HG02885 (cell line): ENCODE measurements at regions not wholly inside any gene's neighbourhood (a gene's known extent, or its start where the extent isn't known, plus 50 kb on each side); places are given as distances from the start of the nearest gene placed in this dataset.
"Not testable (repeated sequence)": the region's sequence is repeated elsewhere in the genome, so short reads cannot be mapped to it uniquely, and the experiment has no call there.

Experiments
- ATAC-seq: cut with Tn5 transposase; IDR thresholded peaks from one replicate; pipeline ENCODE4 v1.9.1; 2021; ENCODE audit warnings: mild to moderate bottlenecking; ENCODE audit not compliant: unreplicated experiment, poor library complexity

DNA sequence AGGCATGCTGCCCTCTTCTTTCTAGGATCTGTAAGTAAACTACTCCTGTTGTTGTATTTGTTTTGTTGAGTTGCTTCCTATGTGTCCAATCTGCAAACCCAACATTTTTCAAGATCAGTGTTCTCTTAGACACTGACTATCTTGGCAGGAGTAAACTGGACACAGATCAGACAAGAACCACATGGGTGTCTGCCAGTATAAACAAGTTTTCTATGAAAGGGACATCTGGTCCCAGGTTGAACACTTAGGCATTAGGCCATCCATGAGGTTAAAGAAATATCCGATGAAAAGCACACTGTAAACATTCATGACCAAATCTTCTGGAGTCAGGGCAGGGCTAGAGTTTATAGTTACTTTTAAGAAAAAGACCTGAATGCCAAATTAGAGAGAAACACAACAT, 441.8 kb downstream of the NYAP2 start:
- ATAC-seq = no peak

- no peak for ATAC-seq
Measured at GRCh38 chr2:225837328-225837727, 437.8 kb downstream of the NYAP2 start.

GRCh38 chr2:225824748-225825449, 425.4 kb downstream of the NYAP2 start:
- no peak for ATAC-seq

- no peak for ATAC-seq
Measured at GRCh38 chr2:225821351-225821750, 421.8 kb downstream of the NYAP2 start.

GRCh38 chr2:225820826-225821225, 421.3 kb downstream of the NYAP2 start:
- no peak for ATAC-seq

DNA sequence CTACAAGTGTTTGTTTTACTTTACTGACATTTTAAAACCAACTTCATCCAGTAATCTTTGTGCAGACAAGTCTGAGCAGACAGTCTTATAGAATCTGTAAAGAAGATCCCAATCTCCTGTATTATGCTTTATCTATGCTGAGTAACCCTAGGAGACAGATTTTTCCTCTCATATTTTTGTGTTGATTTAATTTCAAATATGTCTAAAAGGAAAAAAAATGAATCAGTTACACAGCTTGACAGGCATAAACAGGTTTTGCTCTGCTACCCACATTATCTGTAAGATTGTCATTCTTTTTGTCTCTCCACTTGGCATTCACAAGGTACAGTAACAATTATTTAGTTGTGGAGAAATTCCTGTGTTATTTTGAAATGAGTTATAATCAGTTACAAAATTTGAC, 415.0 kb downstream of the NYAP2 start:
- ATAC-seq = no peak

- ATAC-seq = no peak
Measured at GRCh38 chr2:225806105-225806504, 406.6 kb downstream of the NYAP2 start.

GRCh38 chr2:225802076-225802475, 402.6 kb downstream of the NYAP2 start:
- not testable (repeated sequence) for ATAC-seq

DNA sequence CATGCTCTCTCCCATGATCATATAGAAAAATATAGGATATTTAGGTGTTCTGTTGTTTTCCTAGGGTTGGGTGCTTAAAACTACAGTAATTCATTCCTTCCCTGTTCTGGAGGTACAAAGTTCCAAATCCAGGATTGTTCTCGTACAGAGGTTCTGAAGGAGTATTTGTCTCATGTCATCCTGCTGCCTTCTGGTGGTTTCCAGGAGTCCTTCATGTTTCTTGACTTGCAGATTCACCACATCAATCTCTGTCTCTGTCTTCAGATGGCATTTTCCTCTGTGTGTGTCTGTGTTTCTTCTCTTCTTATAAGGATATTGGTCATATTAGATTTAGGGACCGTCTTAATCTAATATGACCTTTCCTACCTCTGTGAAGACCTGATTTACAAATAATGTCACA, 397.9 kb downstream of the NYAP2 start:
- ATAC-seq = no peak

DNA sequence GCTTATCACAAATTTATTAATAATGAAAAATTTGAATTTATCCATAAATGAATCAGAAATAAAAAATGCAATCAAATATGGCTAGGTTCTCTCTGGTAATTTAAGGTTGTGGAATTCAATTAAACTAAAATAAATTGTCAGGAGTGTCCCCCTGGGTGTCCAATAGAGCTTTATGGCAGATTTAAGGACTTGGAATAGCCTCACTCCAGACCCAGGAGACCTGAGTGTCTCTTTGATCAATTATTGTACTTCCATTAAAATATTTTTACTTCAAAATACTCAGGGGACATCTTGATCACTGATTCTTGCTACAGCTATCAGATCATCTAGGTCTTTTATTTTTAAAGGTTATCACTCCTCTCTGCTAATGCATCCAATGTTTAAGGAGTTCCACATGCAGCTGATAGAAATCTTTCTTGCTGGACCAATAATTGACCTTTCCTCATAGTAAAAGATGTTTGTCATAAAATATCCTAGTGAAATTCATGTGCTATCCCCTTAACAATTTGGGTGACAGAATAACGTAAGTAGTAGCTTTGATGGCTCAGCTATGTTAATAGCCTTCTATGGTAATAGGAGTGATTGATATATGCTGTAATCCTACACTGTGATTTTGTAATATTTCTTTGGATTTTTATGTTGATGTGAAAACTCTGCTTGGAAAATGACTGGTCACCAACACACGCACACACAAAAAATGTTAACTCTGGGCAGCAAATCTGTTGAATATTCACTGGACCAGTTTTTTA, 395.3 kb downstream of the NYAP2 start:
- ATAC-seq = no peak

- no peak for ATAC-seq
Measured at GRCh38 chr2:225793736-225794550, 394.4 kb downstream of the NYAP2 start.

DNA sequence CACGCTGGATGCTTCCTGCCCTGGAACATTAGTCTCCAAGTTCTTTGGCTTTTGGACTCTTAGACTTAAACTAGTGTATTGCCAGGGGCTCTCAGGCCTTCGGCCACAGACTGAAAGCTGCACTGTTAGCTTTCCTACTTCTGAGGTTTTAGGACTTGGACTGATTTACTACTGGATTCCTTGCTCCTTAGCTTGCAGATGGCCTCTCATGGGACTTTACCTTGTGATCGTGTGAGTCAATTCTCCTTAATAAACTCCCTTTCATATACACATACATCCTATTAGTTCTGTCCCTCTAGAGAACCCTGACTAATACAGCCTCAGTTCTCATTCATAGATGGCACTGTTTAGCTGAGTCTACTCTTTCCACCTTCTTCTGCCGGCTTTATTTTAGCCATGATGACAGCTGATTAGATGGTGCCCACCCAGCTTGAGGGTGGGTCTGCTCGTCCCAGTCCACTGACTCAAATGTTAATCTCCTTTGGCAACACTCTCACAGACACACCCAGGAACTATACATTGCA, 389.1 kb downstream of the NYAP2 start:
- no peak for ATAC-seq

DNA sequence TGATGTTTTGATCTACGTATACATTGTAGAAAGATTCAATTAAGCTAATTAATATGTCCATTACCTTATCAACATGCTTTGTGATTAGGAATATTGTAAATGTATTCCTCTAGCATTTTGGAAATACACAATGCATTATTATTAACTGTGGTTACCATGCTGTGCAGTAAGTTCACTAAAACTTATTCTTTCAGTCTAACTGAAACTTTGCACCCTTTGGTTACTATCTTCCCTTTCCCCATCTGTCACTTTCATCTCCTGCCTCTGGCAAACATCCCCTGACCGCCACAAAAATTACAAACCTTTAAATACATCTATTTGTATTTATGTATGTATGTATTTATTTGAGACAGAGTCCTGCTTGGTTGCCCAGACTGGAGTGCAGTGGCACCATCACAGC, 388.0 kb downstream of the NYAP2 start:
- no peak for ATAC-seq

DNA sequence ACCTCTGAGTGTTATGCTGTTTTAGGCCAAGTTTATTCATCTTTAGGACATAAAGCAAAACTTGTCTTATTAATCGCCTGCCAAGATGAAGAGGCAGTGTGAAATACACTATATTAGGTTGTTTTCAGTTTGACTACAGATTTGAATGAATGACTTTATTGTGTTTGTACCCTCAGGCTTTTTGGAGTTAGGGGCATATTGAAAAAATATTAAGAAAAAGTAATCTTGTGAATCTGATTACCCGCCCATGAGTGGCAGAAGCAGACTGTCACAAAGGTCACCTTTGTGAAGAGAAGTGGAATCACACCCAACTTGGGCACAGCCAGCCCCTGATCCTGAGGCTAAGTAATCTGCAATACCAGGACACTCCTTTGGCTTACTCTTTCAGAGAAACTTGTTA, 382.5 kb downstream of the NYAP2 start:
- no peak for ATAC-seq

GRCh38 chr2:225781145-225781544, 381.6 kb downstream of the NYAP2 start:
- no peak for ATAC-seq

GRCh38 chr2:225779829-225780228, 380.3 kb downstream of the NYAP2 start:
- ATAC-seq = no peak

GRCh38 chr2:225773148-225773547, 373.6 kb downstream of the NYAP2 start:
- no peak for ATAC-seq

DNA sequence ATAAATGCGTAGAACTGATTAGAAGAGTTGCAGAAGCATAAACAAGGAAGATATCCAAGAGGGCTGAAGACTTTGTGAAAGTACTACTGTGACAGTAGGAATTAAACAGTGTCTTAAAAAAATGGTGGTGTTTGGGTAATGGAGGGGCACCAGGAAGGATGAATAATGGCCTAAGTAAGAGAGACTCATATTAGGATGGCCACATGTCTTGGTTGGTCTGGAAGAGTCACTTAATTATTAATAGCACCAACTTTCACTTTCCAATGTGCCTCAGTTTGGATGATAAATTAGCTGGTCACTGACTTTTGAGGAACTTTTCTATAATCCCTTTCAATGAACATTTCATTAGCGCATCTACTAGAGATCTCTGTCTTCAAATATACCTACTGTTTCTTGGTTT, 372.2 kb downstream of the NYAP2 start:
- ATAC-seq = no peak

GRCh38 chr2:225768741-225769140, 369.2 kb downstream of the NYAP2 start:
- ATAC-seq = no peak

- no peak for ATAC-seq
Measured at GRCh38 chr2:225766431-225766830, 366.9 kb downstream of the NYAP2 start.

DNA sequence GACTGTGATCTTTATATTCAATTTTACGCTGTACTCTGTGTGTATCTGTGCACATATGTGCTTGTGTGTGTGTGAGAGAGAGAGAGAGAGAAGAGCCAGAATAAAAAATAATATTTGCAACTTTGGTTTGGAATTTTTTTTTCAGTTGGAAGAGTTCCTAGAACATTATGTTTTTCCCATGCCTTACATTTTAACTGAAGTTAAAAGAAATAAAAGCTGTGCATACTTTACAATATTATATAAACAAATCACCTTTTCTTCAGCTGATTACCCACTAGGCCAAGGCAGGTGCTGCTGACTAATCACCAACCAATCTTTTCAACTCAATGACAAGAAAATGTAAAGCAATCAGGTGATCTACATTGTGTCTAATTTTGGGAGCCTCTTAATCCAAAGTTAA, 366.3 kb downstream of the NYAP2 start:
- ATAC-seq = no peak
